Smooth muscle cell (in vitro differentiated cells): ENCODE measurements at regions not wholly inside any gene's neighbourhood (a gene's known extent, or its start where the extent isn't known, plus 50 kb on each side); places are given as distances from the start of the nearest gene placed in this dataset.
"Not testable (repeated sequence)": the region's sequence is repeated elsewhere in the genome, so short reads cannot be mapped to it uniquely, and the experiment has no call there.

ENCODE experiments used
- DNase-seq: peaks from one replicate; lab custom pipeline; 2025; ENCODE audit not compliant: unreplicated experiment; lab: John Stamatoyannopoulos, UW
- H2AFZ ChIP-seq: fragments of 200-600 bp; sonication (generic); 2 replicates; pipeline ENCODE4 v1.6.0; 2016; ENCODE audit warnings: antibody characterized with exemption, low read depth, mild to moderate bottlenecking
- H3F3A ChIP-seq: fragments of 200-600 bp; sonication (generic); 2 replicates; pipeline ENCODE4 v1.6.0; 2017; ENCODE audit warnings: antibody characterized with exemption, low read depth
- H3K27ac ChIP-seq: fragments of 200-600 bp; sonication (generic); 2 replicates; pipeline ENCODE4 v1.5.1; 2016; ENCODE audit warnings: low read depth, mild to moderate bottlenecking
- H3K27me3 ChIP-seq: fragments of 200-600 bp; sonication (generic); 2 replicates; pipeline ENCODE4 v1.6.1; 2016; ENCODE audit warnings: low read depth, mild to moderate bottlenecking
- H3K36me3 ChIP-seq: fragments of 200-600 bp; sonication (generic); 2 replicates; pipeline ENCODE4 v1.5.1; 2016; ENCODE audit warnings: low read depth
- H3K4me1 ChIP-seq: fragments of 200-600 bp; sonication (generic); 2 replicates; pipeline ENCODE4 v1.5.1; 2016; ENCODE audit warnings: low read depth
- H3K4me2 ChIP-seq: fragments of 200-600 bp; sonication (generic); 2 replicates; pipeline ENCODE4 v1.6.0; 2016; ENCODE audit warnings: mild to moderate bottlenecking
- H3K4me3 ChIP-seq: fragments of 200-600 bp; sonication (generic); 2 replicates; pipeline ENCODE4 v1.5.1; 2016; ENCODE audit warnings: mild to moderate bottlenecking
- H3K79me2 ChIP-seq: fragments of 200-600 bp; sonication (generic); 2 replicates; pipeline ENCODE4 v1.6.0; 2016; ENCODE audit warnings: low read depth, mild to moderate bottlenecking
- H3K9ac ChIP-seq: fragments of 200-600 bp; sonication (generic); 2 replicates; pipeline ENCODE4 v1.6.0; 2016; ENCODE audit warnings: low read depth
- H3K9me3 ChIP-seq: fragments of 200-600 bp; sonication (generic); replicated peaks from 2 replicates; pipeline ENCODE4 v1.5.1; 2016; ENCODE audit warnings: low read depth
- H4K20me1 ChIP-seq: fragments of 200-600 bp; sonication (generic); 2 replicates; pipeline ENCODE4 v1.6.0; 2016; ENCODE audit warnings: low read depth
- CTCF ChIP-seq: fragments of 200-600 bp; sonication (generic); IDR thresholded peaks from 2 replicates; pipeline ENCODE4 v1.5.1; 2017; ENCODE audit warnings: borderline replicate concordance, mild to moderate bottlenecking, antibody characterized with exemption; ENCODE audit not compliant: insufficient read depth, poor library complexity, severe bottlenecking
- WGBS: methylation state at CpG from one replicate; pipeline ENCODE4 v1.1.7; 2016; ENCODE audit warnings: low lambda C conversion rate; 5-methylcytosine and 5-hydroxymethylcytosine counted together

DNA sequence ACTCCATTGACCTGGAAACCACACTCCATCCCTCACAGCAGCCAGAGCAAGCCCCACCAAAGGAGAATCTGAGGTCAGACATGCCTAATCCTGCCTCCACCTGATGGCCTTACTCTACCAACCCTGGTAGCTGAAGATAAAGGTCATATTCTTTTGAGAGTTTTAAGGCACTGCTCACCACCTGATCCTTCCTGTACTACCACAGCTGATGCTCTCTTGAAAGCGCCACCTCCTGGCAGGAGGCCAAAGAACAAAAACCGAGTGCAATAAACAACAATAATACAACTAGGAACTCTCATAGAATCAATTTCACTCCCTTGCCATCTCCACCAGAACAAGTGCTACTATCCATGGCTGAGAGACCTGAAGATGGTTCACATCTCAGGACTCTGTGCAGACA is 301.6 kb downstream of the NAF1 start:
- H3F3A ChIP-seq, result no peaks in the 10 kb centered on the region
- DNase-seq, result no peak
- no peaks in the 10 kb centered on the region for H3K79me2 ChIP-seq
- H3K9me3 ChIP-seq, result no peaks in the 10 kb centered on the region
- peaks cover 4% of the 10 kb centered on the region for H3K36me3 ChIP-seq
- no peak overlapping the region for H2AFZ ChIP-seq
- WGBS, result 89% methylated on average over 2 of the region's 2 CpGs
- no peaks in the 10 kb centered on the region for H4K20me1 ChIP-seq
- no peak for TF ChIP-seq CTCF
- H3K4me2 ChIP-seq, result no peak overlapping the region
- H3K27ac ChIP-seq, result no peak overlapping the region
- no peaks in the 10 kb centered on the region for H3K4me1 ChIP-seq
- H3K9ac ChIP-seq, result no peak overlapping the region
- H3K27me3 ChIP-seq, result no peaks in the 10 kb centered on the region
- H3K4me3 ChIP-seq, result no peak overlapping the region

DNA sequence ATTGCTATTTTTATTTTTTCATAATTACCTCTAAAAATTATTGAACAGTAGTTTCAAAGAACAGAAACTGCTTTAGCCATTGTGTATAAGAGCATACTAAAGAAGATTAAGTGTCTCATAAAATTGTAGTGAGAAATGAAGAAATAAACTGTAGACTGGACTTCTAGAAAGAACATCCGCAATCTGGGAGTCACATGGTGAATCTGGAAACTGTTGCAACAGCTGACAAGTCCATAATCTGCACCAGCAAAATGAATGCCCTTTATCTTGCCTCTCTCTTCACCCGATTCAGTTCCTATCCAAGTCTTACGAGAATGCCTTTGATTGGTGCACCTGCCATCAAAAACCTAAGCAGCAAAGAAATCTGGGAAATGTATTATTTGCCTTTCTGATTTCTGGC is 312.9 kb downstream of the NAF1 start:
- Histone ChIP-seq H3K4me1 (no peaks in the 10 kb centered on the region), H3K27ac (no peak overlapping the region), H3K9ac (no peak overlapping the region), H3K36me3 (no peaks in the 10 kb centered on the region), H3F3A (no peaks in the 10 kb centered on the region), H2AFZ (no peak overlapping the region), H3K9me3 (no peaks in the 10 kb centered on the region), H3K27me3 (no peaks in the 10 kb centered on the region), H3K4me3 (no peak overlapping the region), H3K79me2 (no peaks in the 10 kb centered on the region), H4K20me1 (no peaks in the 10 kb centered on the region), H3K4me2 (no peak overlapping the region)
- no peak for DNase-seq
- WGBS, result 48% methylated on average over 3 of the region's 3 CpGs
- TF ChIP-seq CTCF, result no peak

- H3K9me3 ChIP-seq, result no peaks in the 10 kb centered on the region
- H3K4me1 ChIP-seq, result no peaks in the 10 kb centered on the region
- no peak for TF ChIP-seq CTCF
- H3K27ac ChIP-seq, result no peak overlapping the region
- H4K20me1 ChIP-seq, result no peaks in the 10 kb centered on the region
- DNase-seq, result no peak
- no peak overlapping the region for H2AFZ ChIP-seq
- no peaks in the 10 kb centered on the region for H3K79me2 ChIP-seq
- no peak overlapping the region for H3K4me3 ChIP-seq
- H3K36me3 ChIP-seq, result no peaks in the 10 kb centered on the region
- WGBS, result 76% methylated on average over 4 of the region's 4 CpGs
- H3F3A ChIP-seq, result no peaks in the 10 kb centered on the region
- H3K4me2 ChIP-seq, result no peak overlapping the region
- no peaks in the 10 kb centered on the region for H3K27me3 ChIP-seq
- no peak overlapping the region for H3K9ac ChIP-seq
These were observed 314.0 kb downstream of the NAF1 start for GRCh38 chr4:162852642-162853041.

DNA sequence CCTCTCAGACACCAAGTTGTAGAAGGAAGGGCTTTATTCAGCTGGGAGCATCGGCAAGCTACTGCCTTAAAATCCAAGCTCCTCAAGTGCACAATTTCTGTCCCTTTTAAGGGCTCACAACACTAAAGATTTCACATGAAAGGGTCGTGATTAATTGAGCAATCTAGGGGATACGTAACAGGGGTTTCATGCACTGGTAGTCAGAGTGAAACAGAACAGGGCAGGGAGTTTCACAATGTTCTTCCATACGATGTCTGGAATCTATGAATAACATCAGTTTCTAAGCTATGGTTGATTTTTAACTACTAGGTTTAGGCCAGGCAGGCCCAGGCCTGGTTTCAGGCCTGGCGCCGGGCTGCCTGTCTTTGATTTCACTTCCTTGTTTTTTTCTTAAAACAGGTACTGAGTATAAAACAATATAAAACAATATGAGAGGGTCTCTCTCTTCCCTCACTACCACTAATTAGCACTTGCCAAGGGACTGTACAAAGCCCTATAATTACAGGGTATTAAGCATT is 315.4 kb downstream of the NAF1 start:
- not testable (repeated sequence) for H3K27me3 ChIP-seq, H3K79me2 ChIP-seq
- peak overlapping the region; percentile 29 for H3K27ac ChIP-seq

More for the DNA sequence above, 315.4 kb downstream of the NAF1 start:
- 57% methylated on average over 6 of the region's 6 CpGs for WGBS
- not testable (repeated sequence) for H3K4me2 ChIP-seq, H3K9me3 ChIP-seq, DNase-seq, H3K36me3 ChIP-seq, H4K20me1 ChIP-seq, H3K4me1 ChIP-seq, H3K9ac ChIP-seq, H3K4me3 ChIP-seq, H3F3A ChIP-seq
- peak overlapping the region; percentile 85 for H2AFZ ChIP-seq
